Activated gamma-delta T cell treated with anti-CD3 and anti-CD28 coated beads, Interleukin-2, amount 50 U/mL, for 16 hours (primary cell): ENCODE measurements at regions not wholly inside any gene's neighbourhood (a gene's known extent, or its start where the extent isn't known, plus 50 kb on each side); places are given as distances from the start of the nearest gene placed in this dataset.

ENCODE experiments used
- DNase-seq: peaks from one replicate; pipeline ENCODE4 v3.0.0-alpha.2; 2020; ENCODE audit warnings: low read depth

DNA sequence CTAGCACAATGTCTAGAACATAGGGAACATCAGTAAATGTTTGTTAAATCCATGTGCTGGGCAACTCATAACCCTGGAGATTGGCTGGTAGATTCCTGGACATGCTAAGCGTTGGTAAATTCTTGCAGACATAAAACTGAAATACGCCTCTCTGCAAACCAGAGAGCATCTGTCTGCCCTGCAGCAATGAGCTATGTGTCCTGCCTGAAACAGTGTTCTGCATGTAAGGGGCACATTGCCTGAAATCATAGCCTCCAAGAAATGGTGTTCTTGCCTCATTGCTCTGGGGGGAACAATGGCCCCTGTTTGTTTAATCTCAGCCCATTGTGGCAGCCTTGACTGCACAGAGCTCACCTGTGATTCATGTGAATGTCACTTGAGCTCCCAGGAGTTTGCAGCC, 113.5 kb upstream of the CCL2 start:
- DNase-seq: no peak

- DNase-seq: no peak
Observed at GRCh38 chr17:34143430-34143829, 111.7 kb upstream of the CCL2 start.

- DNase-seq: peak; percentile 5
Observed at GRCh38 chr17:34146440-34147043, 108.5 kb upstream of the CCL2 start.

GRCh38 chr17:34151102-34151501, 104.0 kb upstream of the CCL2 start:
- DNase-seq: no peak

GRCh38 chr17:34153991-34154390, 101.1 kb upstream of the CCL2 start:
- no peak for DNase-seq

DNA sequence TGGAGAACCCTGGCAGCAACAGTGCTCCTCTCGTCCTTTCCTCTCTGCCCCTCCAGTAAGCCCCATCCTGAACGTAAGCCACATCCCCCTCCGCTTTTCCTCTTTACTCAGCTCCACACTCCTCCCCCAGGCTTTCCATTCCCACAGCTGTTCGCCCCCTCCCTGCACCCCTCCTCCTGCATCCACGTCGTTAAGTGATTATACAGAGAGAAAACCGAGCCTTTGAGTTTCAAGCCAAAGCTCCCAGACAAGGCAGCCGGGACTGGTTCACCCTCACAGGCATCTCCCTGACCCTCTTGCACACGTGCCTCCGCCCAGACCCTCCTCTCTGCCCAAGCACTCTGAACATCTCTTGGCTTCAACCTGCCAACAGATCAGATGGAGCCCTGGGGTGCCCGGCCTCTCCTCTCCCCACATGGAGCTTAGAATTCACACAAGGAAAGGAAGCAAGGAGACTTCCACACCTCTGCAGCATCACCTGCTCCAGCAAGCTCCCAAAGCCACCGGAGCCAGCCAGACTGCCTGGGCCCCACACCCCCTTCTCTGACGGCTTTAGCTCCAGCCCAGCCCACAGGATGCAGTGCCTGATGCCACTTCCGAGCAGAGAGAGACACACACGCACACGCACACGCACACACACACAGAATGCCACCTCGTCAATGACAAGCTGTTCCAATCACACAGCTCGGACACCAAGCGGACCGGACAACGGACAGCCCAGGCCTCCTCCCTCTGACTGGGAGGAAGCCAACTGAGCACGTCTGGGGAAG, 99.9 kb upstream of the CCL2 start:
- DNase-seq: no peak

DNA sequence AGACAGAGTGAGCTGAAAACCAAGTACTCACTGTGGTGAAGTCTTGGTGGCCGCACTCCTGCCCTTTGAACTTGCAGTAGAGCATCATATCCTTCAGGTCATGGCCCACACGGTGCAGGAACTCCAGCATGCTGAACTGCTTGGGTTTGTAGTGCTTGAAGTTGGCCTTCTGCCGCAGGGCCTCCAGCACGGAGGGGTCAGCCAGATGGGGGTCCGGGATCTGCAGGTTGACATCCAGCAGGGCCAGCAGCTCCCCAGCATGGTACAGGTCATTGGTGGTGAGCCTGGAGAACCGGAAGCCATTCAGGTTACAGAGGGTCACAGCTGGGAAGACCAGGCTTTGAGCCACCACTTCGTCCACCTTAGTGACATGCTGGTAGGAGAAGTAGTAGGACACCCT, 99.1 kb upstream of the CCL2 start:
- DNase-seq: no peak

GRCh38 chr17:34156401-34156740, 98.7 kb upstream of the CCL2 start:
- DNase-seq: no peak

DNA sequence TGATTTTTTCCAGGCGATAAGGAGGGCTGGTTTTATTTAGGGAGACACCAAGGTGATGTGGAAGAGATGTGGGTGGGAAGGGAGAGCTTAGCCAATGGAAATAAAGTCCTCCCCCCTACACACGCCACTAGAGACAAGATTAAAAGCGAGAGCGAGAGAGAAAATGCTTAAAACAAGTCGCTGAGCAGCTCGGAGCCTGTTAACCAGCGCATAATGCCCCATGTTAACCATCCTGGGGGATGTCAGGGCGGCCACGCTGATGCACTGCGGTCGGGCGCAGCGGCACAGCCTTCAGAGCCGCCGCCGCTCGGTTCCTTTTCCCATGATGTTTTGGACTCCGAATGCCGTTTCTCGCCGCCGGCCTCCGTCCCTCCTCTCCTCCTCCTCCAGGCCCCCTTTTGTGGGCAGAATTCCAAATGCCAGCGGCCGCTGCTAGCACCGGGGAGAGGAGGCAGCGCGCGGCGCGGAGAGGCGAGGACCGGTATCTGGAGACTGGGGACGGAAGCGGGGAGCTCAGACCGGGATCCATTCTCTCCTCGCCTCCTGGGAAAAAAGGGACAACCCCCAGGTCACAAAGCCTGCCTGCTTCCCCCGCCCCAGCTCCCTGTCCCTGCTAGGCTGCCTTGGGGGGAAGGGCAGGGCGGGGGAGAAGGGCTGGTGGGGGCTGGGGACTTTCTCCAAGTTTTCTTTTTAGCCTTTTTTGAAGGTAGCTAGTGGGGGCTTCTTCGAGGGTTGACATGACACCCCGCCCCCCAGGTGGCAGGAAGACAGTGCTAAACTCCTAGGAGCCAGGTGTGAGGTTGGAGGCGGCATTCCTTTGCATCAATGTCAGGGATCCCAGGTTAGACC, 98.1 kb upstream of the CCL2 start:
- DNase-seq: no peak

- DNase-seq: no peak
Observed at GRCh38 chr17:34161690-34162089, 93.4 kb upstream of the CCL2 start.

- no peak for DNase-seq
Observed at GRCh38 chr17:34163123-34163522, 92.0 kb upstream of the CCL2 start.

DNA sequence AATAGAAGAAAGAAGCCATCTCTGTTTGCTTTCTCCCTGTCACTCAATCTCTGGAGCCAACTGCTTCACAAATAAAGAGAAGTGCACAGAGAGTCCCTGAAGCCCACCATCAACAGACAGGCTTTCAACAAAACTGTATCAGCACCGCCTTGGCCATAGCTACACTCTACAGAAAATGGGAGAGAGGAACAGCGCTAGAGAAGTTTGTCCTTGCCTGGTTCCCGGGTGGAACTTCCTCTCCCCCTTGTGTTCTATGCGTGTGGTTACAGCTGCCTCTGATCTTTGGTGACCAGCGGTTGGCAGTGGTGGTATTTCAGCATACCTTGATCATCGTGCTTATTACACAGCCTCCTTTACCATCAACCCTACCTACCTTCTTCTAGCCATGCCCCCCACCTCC, 91.4 kb upstream of the CCL2 start:
- DNase-seq: no peak

GRCh38 chr17:34164837-34165236, 90.2 kb upstream of the CCL2 start:
- DNase-seq: no peak

DNA sequence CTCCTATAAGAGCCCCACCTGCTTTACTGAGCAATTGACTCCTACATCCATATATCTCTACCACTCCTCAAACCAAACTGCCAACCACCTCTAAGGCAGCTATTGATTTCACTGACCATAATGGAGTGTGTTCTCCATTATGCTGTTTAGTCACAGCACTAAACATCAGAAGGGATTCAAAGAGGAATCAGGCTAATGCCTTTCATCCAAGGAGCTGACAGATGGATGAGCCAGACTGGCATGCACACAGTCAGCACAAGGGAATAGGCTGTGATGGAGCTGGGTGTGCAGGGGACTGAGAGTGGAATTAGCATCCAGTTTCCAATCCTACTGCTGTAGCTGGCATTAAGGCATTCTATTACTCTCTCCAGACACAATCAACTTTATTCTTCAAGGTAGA, 88.7 kb upstream of the CCL2 start:
- DNase-seq: no peak

GRCh38 chr17:34167354-34167753, 87.7 kb upstream of the CCL2 start:
- no peak for DNase-seq

DNA sequence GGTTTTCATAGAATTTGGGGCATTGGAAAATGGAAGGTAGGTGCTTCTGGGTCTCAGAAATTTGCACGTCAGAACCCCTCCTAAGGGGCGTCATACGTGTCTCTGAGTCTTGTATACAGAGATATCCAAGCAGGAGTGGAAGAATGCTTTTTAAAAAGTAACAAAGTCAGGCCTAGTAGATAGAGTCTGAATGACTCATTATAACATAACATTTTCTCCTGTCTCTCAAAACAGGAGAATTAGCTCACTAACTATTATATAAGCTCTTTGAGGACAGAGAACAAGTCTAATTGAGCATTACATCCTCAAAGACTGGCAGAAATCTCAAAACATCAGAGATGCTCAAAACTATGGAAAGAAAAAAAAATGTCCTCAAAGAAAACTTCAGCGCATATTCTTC, 86.1 kb upstream of the CCL2 start:
- DNase-seq: no peak

GRCh38 chr17:34169496-34169895, 85.6 kb upstream of the CCL2 start:
- no peak for DNase-seq

GRCh38 chr17:34171245-34171818, 83.8 kb upstream of the CCL2 start:
- DNase-seq: peak; percentile 22

- DNase-seq: no peak
Observed at GRCh38 chr17:34172390-34172918, 82.6 kb upstream of the CCL2 start.

DNA sequence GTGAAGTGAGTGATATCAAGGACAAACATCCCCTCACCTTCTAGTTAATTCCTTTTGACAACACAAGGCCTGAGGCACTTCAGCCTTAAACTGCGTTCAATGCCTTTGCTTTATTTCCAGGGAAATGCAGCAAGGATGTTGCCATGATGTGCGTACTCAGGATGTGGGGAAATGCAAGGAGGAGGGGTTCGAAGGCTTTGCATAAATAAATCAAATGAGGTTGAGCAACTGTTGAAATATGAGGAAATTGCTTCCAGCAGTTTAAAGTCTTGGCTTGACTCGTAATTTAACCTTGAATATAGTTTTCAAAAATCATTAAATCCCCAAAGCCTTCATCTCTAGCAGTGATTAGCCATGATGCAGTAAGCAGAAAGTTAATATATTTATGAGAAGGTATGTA, 81.8 kb upstream of the CCL2 start:
- DNase-seq: no peak

GRCh38 chr17:34174496-34174895, 80.6 kb upstream of the CCL2 start:
- DNase-seq: no peak

GRCh38 chr17:34176440-34176839, 78.6 kb upstream of the CCL2 start:
- DNase-seq: no peak

- DNase-seq: no peak
Observed at GRCh38 chr17:34177642-34178041, 77.4 kb upstream of the CCL2 start.
